SU-DHL-6 (cell line): ENCODE measurements at regions not wholly inside any gene's neighbourhood (a gene's known extent, or its start where the extent isn't known, plus 50 kb on each side); places are given as distances from the start of the nearest gene placed in this dataset.

Experiments
- EZH2phosphoT487 ChIP-seq: fragments of 200-600 bp; sonication (generic), shearing (Covaris generic); conservative IDR thresholded peaks from 2 replicates; pipeline ENCODE4 v1.6.1; 2018; ENCODE audit warnings: mild to moderate bottlenecking, antibody characterized with exemption, low read length, moderate library complexity, mixed read lengths
- TF ChIP-seq, protein P1 (sequence below): fragments of 200-600 bp; sonication (generic); IDR thresholded peaks from one replicate; pipeline ENCODE4 v1.5.1; 2017; ENCODE audit warnings: antibody characterized with exemption, mild to moderate bottlenecking, low read length, moderate library complexity; ENCODE audit not compliant: insufficient read depth, poor library complexity, severe bottlenecking

DNA sequence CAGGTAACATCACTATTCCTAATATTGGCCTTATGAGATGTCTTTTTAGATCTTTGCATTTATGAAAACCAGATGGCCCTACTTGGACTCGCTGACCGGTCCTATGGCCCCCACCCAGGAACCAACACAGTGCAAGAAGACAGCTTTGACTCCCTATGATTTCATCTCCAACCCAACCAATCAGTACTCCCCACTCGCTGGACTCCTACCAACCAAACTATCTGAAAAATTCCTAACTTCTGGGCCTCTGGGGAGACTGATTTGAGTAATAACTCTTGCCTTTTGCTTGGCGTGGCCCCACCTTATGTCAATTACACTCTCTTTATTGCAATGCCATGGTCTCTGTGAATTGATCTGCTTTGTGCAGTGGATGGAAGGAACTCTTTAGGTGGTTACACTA lies 828.9 kb downstream of the CDH11 start:
- TF ChIP-seq, protein P1, sequence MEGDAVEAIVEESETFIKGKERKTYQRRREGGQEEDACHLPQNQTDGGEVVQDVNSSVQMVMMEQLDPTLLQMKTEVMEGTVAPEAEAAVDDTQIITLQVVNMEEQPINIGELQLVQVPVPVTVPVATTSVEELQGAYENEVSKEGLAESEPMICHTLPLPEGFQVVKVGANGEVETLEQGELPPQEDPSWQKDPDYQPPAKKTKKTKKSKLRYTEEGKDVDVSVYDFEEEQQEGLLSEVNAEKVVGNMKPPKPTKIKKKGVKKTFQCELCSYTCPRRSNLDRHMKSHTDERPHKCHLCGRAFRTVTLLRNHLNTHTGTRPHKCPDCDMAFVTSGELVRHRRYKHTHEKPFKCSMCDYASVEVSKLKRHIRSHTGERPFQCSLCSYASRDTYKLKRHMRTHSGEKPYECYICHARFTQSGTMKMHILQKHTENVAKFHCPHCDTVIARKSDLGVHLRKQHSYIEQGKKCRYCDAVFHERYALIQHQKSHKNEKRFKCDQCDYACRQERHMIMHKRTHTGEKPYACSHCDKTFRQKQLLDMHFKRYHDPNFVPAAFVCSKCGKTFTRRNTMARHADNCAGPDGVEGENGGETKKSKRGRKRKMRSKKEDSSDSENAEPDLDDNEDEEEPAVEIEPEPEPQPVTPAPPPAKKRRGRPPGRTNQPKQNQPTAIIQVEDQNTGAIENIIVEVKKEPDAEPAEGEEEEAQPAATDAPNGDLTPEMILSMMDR = no peak
- TF ChIP-seq EZH2phosphoT487 = no peak
